ENCODE measurements at regions not wholly inside any gene's neighbourhood (a gene's known extent, or its start where the extent isn't known, plus 50 kb on each side); places are given as distances from the start of the nearest gene placed in this dataset.
"Not testable (repeated sequence)": the region's sequence is repeated elsewhere in the genome, so short reads cannot be mapped to it uniquely, and the experiment has no call there.

DNA sequence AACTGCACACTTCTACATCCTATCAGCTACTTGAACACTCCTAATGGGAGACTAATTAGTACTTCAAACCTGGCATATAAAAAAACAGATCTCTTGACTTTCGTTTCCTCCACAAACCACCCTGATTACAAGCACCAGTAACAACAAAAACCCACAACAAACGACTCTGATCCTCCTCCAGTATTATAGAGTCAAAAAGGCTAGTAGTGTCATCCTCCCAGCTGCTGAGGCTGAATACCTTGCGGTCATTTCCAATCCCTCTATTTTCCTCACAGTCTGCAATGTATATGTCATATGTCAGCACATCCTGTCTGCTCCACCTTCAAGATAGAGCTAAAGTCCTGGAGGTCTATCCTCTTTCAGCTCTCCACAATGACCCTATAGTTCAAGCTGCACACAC, 688.9 kb upstream of the RAG2 start:
- no peak overlapping the region for H3K4me3 Mint-ChIP-seq
- ATAC-seq = no peak
- no peaks in the 10 kb centered on the region for H3K4me1 Mint-ChIP-seq
- no peaks in the 10 kb centered on the region for H3K27me3 Mint-ChIP-seq
- H3K36me3 Mint-ChIP-seq = no peaks in the 10 kb centered on the region
- H3K27ac Mint-ChIP-seq = no peak overlapping the region
- peaks cover 17% of the 10 kb centered on the region for H3K9me3 Mint-ChIP-seq

DNA sequence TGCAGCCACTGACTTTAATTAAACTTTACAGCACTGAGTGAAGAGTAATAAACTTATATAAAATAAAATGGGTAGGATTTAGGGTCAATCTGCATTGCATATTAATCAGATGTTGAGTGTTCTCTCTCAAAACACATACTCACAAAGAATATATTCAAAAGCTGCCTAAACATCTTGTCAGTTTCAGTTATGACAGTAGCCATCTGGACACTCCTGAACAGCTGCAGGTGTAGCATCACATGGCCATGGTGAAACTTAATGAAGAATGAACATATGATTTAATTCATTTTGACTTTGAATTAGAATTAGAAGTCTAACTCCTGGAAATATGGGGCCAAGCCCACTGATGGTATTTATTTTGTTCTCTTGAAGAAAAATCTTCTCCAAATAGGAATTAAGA, 684.3 kb upstream of the RAG2 start:
- Mint-ChIP-seq H3K4me1 (no peaks in the 10 kb centered on the region), H3K4me3 (no peak overlapping the region), H3K27ac (no peak overlapping the region), H3K27me3 (no peaks in the 10 kb centered on the region), H3K9me3 (peaks cover 15% of the 10 kb centered on the region), H3K36me3 (no peaks in the 10 kb centered on the region)
- no peak for ATAC-seq

DNA sequence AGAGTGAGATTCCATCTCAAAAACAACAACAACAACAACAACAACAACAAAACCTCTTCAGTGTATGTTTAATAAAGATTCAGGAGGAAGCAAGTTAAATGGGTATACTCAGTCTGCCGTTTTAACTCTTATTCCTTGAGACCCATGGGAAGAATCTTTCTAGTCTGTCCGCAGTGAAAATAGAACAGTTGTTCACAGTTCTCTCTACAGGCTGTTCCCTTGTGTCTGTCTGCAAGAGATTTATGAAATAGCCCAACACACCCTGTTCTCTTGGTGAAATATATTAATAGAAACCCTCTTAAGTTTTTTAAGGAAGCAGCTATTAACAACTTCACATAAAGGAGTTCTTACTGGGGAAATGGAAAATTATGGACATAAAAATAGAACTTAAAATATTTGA, 682.2 kb upstream of the RAG2 start:
- Mint-ChIP-seq H3K9me3 (peaks cover 10% of the 10 kb centered on the region), H3K27me3 (no peaks in the 10 kb centered on the region), H3K4me3 (no peak overlapping the region), H3K36me3 (no peaks in the 10 kb centered on the region), H3K27ac (no peak overlapping the region), H3K4me1 (no peaks in the 10 kb centered on the region)
- ATAC-seq = no peak

DNA sequence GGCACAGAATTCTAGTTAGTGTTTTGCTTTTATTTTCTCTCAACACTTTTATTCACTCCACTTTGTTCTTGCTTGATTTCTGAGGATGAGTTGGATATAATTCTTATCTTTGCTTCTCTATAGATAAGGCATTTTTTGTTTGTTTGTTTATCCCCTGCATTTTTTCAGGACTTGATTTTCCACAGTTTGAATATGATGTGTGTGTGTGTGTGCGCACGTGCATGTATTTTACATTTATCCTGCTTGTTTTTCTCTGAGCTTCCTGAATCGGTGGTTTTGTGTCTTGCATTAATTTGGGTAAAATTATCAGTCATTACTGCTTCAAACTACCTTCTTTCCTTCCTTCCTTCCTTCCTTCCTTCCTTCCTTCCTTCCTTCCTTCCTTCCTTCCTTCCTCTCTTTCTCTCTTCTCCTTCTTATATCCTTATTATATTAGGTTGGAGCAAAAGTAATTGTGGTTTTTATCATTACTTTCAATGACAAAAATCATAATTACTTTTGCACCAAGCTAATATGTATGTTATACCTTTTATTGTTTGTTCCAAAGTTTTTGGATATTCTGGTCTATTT, 679.9 kb upstream of the RAG2 start:
- ATAC-seq = no peak
- H3K4me3 Mint-ChIP-seq = no peak overlapping the region
- H3K9me3 Mint-ChIP-seq = peaks cover 9% of the 10 kb centered on the region
- no peaks in the 10 kb centered on the region for H3K36me3 Mint-ChIP-seq
- H3K4me1 Mint-ChIP-seq = no peaks in the 10 kb centered on the region
- H3K27ac Mint-ChIP-seq = no peak overlapping the region
- H3K27me3 Mint-ChIP-seq = no peaks in the 10 kb centered on the region

DNA sequence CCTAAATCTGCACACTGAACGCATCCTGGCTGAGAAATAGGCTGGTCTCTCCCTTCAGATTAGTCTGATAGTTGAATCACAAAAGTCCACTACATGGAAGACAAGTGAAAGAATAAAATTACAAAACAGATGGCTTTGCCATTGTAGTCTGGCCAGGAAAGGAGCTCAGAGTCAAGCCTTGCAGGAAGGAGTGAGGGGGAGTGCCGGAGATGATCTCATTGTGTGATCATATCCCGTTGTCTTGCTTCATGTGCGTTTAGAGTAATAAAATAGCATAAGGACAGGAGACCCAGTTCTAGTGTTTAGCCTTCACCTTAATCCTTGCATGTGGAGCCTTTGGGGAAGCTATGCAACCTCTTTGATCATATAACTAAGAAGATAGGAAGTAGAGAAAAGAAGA, 666.7 kb upstream of the RAG2 start:
- no peak overlapping the region for H3K27ac Mint-ChIP-seq
- H3K27me3 Mint-ChIP-seq = no peaks in the 10 kb centered on the region
- H3K4me1 Mint-ChIP-seq = no peaks in the 10 kb centered on the region
- no peaks in the 10 kb centered on the region for H3K36me3 Mint-ChIP-seq
- H3K4me3 Mint-ChIP-seq = no peak overlapping the region
- ATAC-seq = no peak
- H3K9me3 Mint-ChIP-seq = peaks cover 4% of the 10 kb centered on the region

DNA sequence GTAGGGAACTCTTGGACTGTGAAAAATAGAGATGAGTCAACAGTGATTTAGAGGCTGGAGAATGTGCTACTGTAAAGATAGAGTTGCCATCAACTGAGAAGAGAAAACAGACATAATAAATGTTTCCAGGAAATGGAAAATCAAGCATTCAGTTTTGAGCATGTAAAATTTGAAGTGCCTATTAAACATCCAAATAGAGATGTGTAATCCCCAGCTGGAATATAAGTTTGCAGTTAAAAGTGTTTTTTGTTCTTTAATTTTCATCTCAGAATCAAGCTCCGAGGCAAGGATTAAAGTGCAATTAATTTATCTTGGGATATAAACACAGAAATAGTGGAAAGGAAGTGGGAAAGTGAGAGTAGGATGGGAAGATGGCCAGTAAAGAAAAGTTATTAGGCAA, 666.0 kb upstream of the RAG2 start:
- H3K36me3 Mint-ChIP-seq = no peaks in the 10 kb centered on the region
- ATAC-seq = no peak
- H3K4me3 Mint-ChIP-seq = no peak overlapping the region
- H3K27me3 Mint-ChIP-seq = no peaks in the 10 kb centered on the region
- no peaks in the 10 kb centered on the region for H3K4me1 Mint-ChIP-seq
- H3K27ac Mint-ChIP-seq = no peak overlapping the region
- H3K9me3 Mint-ChIP-seq = peaks cover 4% of the 10 kb centered on the region

DNA sequence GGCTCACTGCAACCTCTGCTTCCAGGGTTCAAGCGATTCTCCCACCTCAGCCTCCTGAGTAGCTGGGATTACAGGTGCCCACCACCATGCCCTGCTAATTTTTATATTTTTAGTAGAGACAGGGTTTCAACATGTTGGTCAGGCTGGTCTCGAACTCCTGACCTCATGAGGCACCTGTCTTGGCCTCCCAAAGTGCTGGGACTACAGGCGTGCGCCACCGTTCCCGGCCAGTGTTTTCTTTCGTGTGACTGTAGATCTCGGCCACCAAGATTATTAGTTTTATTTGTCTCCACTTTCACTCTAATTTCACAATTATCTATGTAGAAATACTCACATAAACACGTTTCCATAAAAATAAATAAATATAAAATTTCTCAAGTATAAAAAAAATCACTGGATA, 665.4 kb upstream of the RAG2 start:
- H3K27ac Mint-ChIP-seq = not testable (repeated sequence)

DNA sequence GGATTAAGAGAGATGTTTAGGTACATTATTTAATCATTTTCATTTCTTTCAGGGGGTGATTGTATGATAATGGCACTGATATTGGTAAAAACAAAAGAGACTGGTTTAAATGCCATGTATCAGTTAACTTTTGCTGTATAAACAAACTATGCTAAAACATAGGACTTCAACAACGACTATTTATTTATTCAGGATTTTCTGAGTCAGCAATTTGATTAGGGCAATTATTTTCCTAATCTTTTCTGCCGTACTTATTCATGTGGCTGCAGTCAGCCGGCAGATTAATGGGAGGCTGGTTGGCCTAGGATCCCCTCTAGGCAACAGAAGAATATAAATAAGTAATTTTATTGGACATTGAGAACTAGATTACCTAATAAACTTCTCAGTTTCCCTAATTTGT, 661.7 kb upstream of the RAG2 start:
- Mint-ChIP-seq H3K27me3 (no peaks in the 10 kb centered on the region), H3K4me3 (no peak overlapping the region), H3K36me3 (no peaks in the 10 kb centered on the region), H3K9me3 (peaks cover 6% of the 10 kb centered on the region), H3K4me1 (no peaks in the 10 kb centered on the region), H3K27ac (no peak overlapping the region)
- no peak for ATAC-seq

More for the DNA sequence above, 665.4 kb upstream of the RAG2 start:
- not testable (repeated sequence) for H3K36me3 Mint-ChIP-seq, H3K9me3 Mint-ChIP-seq, ATAC-seq, H3K27me3 Mint-ChIP-seq, H3K4me3 Mint-ChIP-seq, H3K4me1 Mint-ChIP-seq

DNA sequence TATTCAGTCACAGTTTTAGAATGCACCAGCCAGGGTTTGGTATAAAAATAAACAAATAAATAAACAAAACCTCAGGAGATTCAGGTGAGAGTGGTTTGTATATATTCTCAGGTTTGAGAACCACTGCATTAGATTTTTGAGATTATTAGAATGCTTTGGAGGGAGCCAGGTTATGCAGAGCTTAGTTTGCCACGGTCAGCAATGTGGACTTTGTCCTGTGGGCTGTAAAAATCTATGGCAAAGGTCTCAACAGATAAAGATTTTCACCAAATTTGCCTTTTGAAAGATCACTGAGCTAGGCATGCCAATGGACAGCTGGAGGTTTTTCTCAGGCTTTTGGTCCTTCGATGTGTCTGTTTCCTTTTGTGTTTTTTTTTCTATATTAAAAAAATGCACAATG, 650.1 kb upstream of the RAG2 start:
- no peaks in the 10 kb centered on the region for H3K4me1 Mint-ChIP-seq

DNA sequence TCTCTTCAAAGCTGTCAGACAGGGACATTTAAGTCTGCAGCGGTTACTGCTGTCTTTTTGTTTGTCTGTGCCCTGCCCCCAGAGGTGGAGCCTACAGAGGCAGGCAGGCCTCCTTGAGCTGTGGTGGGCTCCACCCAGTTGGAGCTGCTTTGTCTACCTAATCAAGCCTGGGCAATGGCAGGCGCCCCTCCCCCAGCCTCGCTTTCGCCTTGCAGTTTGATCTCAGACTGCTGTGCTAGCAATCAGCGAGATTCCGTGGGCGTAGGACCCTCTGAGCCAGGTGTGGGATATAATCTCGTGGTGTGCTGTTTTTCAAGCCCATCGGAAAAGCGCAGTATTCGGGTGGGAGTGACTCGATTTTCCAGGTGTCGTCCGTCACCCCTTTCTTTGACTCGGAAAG, 648.1 kb upstream of the RAG2 start:
- not testable (repeated sequence) for H3K36me3 Mint-ChIP-seq, H3K4me1 Mint-ChIP-seq, H3K9me3 Mint-ChIP-seq, H3K4me3 Mint-ChIP-seq, H3K27me3 Mint-ChIP-seq, H3K27ac Mint-ChIP-seq, ATAC-seq

More for the DNA sequence above, 650.1 kb upstream of the RAG2 start:
- no peak overlapping the region for H3K27ac Mint-ChIP-seq
- ATAC-seq = no peak
- peaks cover 6% of the 10 kb centered on the region for H3K9me3 Mint-ChIP-seq
- no peaks in the 10 kb centered on the region for H3K27me3 Mint-ChIP-seq
- H3K36me3 Mint-ChIP-seq = no peaks in the 10 kb centered on the region
- no peak overlapping the region for H3K4me3 Mint-ChIP-seq

DNA sequence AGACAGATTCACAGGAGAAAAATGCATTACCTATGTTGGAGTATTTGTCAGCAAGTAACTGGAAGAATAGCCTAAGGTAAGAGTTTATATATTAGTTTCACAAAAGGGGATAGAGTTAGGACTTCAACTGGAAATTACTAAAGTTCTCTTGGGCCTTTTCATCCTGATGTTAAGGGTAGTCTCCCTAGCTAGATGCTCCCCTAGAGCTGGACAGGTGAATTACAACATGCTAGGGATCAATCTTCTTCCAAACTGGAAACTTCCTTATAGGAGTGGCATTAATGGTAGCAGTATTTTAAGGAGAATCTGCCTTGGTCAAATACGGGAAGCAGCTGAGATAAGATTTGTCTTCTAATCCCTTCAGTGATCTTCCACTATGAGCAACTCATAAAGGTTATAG, 632.8 kb upstream of the RAG2 start:
- Mint-ChIP-seq H3K9me3 (no peaks in the 10 kb centered on the region), H3K27ac (no peak overlapping the region), H3K36me3 (no peaks in the 10 kb centered on the region), H3K27me3 (no peaks in the 10 kb centered on the region), H3K4me3 (no peak overlapping the region), H3K4me1 (no peaks in the 10 kb centered on the region)
- no peak for ATAC-seq

DNA sequence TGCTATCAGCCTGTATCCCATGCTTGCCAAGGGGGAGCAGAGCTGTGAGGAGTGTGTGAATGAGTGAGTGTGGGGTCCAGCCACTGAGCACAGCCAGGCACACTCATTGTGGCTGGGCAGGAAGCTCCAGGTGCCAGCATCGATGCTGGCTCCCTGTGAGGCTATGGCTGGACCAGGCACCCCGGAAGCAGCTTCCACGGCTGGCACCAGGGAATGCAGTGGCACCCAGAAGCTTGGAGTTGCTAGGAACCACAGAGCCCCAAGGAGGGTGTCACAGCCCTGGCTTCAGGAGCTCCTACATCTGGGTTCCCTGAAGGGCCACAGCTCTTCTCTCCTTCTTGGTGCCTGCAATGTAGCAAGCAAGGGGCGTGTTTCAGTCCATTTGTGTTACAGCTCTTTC, 625.9 kb upstream of the RAG2 start:
- Mint-ChIP-seq H3K4me3 (no peak overlapping the region), H3K36me3 (no peaks in the 10 kb centered on the region), H3K27me3 (no peaks in the 10 kb centered on the region), H3K4me1 (no peaks in the 10 kb centered on the region), H3K9me3 (peaks cover 3% of the 10 kb centered on the region), H3K27ac (no peak overlapping the region)
- ATAC-seq = no peak

DNA sequence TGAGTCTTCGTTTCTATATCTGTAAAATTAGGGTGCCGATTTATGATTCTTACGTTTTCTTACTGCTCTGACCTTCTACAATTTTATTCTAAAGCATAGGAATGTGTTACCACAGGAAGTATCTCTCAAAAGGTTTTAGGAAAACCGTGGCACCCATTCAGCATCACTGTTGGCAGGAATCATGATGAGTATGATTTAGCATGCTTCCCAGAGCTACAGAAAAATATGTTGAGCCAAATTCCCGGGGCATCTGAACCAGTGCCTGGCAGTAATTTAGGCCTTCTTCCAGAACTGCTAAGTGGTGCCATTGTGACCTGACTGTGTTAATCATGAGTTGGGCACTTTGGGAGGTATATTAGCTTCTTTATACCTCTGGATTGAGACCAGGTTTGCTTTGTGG, 605.0 kb upstream of the RAG2 start:
- Mint-ChIP-seq H3K36me3 (no peaks in the 10 kb centered on the region), H3K27me3 (no peaks in the 10 kb centered on the region), H3K27ac (no peak overlapping the region), H3K4me3 (no peak overlapping the region), H3K4me1 (no peaks in the 10 kb centered on the region), H3K9me3 (peaks cover 5% of the 10 kb centered on the region)
- no peak for ATAC-seq

DNA sequence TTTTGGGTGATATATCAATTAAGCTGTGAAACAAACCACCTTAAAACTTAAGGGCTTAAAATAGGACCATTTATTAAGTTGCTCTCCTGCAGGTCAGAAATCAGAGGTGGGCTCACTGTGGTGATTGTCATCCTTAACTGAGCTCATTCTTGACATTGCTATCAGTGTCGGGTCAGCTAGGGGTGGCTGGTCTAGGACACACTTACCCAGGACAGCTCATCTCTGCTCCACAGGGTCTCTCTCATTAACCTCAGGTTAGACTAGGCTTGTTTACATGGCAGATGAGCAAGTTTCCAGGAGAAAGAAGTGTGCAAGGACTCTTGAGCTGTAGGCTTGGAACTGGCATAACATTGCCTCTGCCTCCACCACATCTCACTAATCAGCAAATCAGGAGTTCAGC, 601.0 kb upstream of the RAG2 start:
- Mint-ChIP-seq H3K9me3 (peaks cover 3% of the 10 kb centered on the region), H3K27ac (no peak overlapping the region), H3K36me3 (no peaks in the 10 kb centered on the region), H3K4me3 (no peak overlapping the region), H3K27me3 (no peaks in the 10 kb centered on the region), H3K4me1 (no peaks in the 10 kb centered on the region)
- ATAC-seq = no peak

DNA sequence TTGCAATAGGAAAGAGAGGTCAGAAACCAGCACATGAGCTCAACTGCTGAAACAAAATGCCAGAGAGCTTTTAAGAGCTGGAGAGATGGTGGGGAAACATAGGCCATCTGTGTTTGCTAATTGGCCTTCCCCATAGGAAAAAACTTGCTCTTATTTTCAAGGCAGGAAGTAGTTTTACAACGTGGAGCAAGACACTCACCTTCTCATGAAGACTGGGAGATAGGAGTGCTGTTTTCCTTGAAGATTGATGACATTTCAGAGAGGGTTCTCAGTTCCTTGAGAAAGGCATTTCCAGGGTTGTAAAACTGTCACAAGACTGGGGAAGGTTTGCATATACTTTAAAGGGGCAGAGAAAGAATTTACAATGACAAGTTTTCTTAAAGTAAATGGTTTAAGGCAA, 586.3 kb upstream of the RAG2 start:
- Mint-ChIP-seq H3K4me3 (no peak overlapping the region), H3K27me3 (no peaks in the 10 kb centered on the region), H3K4me1 (no peaks in the 10 kb centered on the region), H3K27ac (no peak overlapping the region), H3K36me3 (no peaks in the 10 kb centered on the region), H3K9me3 (peaks cover 12% of the 10 kb centered on the region)
- ATAC-seq = no peak

DNA sequence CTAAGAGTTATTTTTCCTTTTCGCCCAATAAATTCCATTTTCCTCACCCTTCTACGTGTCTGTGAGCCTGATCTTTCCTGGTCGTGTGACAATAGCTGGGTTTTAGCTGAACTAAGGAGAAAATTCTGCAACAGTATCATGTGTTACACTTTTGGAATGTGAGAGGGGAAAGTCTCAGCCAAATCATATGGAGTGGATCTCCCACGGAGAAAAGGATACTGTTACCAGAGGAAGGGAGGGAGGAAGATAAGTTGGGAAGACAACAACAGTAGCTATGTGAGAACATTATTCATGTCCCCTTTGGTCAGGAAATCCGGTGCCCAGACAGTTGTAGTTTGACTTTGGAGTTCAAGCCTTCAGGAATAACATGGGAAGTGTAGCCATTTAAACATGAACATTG, 584.0 kb upstream of the RAG2 start:
- peaks cover 12% of the 10 kb centered on the region for H3K9me3 Mint-ChIP-seq
- no peak overlapping the region for H3K4me3 Mint-ChIP-seq
- H3K4me1 Mint-ChIP-seq = no peaks in the 10 kb centered on the region
- no peak for ATAC-seq
- H3K27ac Mint-ChIP-seq = no peak overlapping the region
- H3K27me3 Mint-ChIP-seq = no peaks in the 10 kb centered on the region
- no peaks in the 10 kb centered on the region for H3K36me3 Mint-ChIP-seq

DNA sequence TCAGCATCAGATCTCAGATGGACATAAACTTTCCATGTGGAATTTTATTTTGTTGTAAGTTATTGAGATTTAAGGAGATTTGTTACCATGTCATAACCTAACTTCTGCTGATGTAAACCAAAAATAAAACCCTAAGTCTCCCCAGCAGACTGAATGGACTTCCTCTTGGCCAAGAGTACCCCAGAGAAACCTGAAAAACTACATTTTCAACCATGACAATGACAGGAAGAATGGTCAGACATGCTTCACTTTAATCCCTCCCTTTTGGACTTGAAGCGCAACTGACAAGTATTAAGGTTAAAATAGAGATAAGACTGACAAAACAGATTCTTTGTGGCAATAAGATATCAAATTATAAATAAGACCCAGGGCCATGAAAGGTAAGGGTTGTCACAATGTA, 579.7 kb upstream of the RAG2 start:
- no peak for ATAC-seq
- no peaks in the 10 kb centered on the region for H3K4me1 Mint-ChIP-seq
- no peaks in the 10 kb centered on the region for H3K36me3 Mint-ChIP-seq
- no peak overlapping the region for H3K4me3 Mint-ChIP-seq
- H3K9me3 Mint-ChIP-seq = peaks cover 10% of the 10 kb centered on the region
- no peak overlapping the region for H3K27ac Mint-ChIP-seq
- H3K27me3 Mint-ChIP-seq = no peaks in the 10 kb centered on the region

All from stimulated activated memory B cell treated with anti-CD40 and anti-IgM and Interleukin-4, amounts not matched to agents 10 μg/mL and 1 μg/mL and 100 μg/mL, for 72 hours (primary cell).